GM12878 (cell line): ENCODE measurements at regions not wholly inside any gene's neighbourhood (a gene's known extent, or its start where the extent isn't known, plus 50 kb on each side); places are given as distances from the start of the nearest gene placed in this dataset.

Source experiments
- ATAC-seq: fragments of 200-7000 bp; cut with Tn5 transposase; 3 replicates; pipeline ENCODE4 v1.9.1; 2020; ENCODE audit warnings: mild to moderate bottlenecking, moderate library complexity
- BruUV-seq: library from RNA; stranded (reverse); fragments of 400-500 nt; replicated peaks from 2 replicates; lab custom pipeline; 2021; lab: Mats Ljungman, UMichigan
- CTCF ChIA-PET: fragments of 300-600 bp; sonication (Branson Sonifier 250); formaldehyde crosslinking; extraction: SDS; loops from one replicate; lab custom pipeline; 2021; ENCODE audit warnings: inconsistent platforms; lab: Yijun Ruan, JAX
- POLR2A ChIA-PET: fragments of 350-600 bp; formaldehyde crosslinking; extraction: SDS; loops from one replicate; lab custom pipeline; 2021; ENCODE audit warnings: inconsistent platforms; lab: Charles Lee
- RAD21 ChIA-PET: fragments of 300-600 bp; sonication (Branson Sonifier 250); formaldehyde crosslinking; loops from one replicate; lab custom pipeline; 2023; ENCODE audit warnings: antibody characterized with exemption; ENCODE audit not compliant: unreplicated experiment; lab: Charles Lee
- SMC1A ChIA-PET: fragments of 300-600 bp; sonication (Branson Sonifier 250); formaldehyde crosslinking; loops from one replicate; lab custom pipeline; 2023; ENCODE audit not compliant: unreplicated experiment, uncharacterized antibody; lab: Charles Lee
- DNase-seq: peaks from one replicate; pipeline ENCODE4 v3.0.0-alpha.2; 2011; ENCODE audit warnings: low read depth, low spot score
- FAIRE-seq: peaks from 3 replicates; lab custom pipeline; 2011; peaks lifted over from hg19 to GRCh38; lab: Jason Lieb, UNC
- H2AFZ ChIP-seq: 2 replicates; pipeline ENCODE4 v1.6.0; 2011; ENCODE audit warnings: low read depth, low read length, control low read depth; ENCODE audit not compliant: control insufficient read depth
- H3K27ac ChIP-seq: 2 replicates; pipeline ENCODE4 v1.5.1; 2011; ENCODE audit warnings: control low read depth; ENCODE audit not compliant: control insufficient read depth, insufficient read depth
- H3K27me3 ChIP-seq, 2 experiments: replicated peaks in 1 of 2; 2 replicates each; pipeline versions ENCODE4 v1.6.0 to v1.6.1; 2011; ENCODE audit warnings: low read length in 1 of 2; ENCODE audit not compliant: control insufficient read depth in 2 of 2, insufficient read depth in 2 of 2
- H3K36me3 ChIP-seq, 2 experiments: 2 replicates each; pipeline ENCODE4 v1.5.1; 2011; ENCODE audit warnings: low read length in 1 of 2; ENCODE audit not compliant: control insufficient read depth in 2 of 2, insufficient read depth in 2 of 2
- H3K4me1 ChIP-seq: 2 replicates; pipeline ENCODE4 v1.6.1; 2011; ENCODE audit warnings: mild to moderate bottlenecking, low read length, moderate library complexity, mixed read lengths; ENCODE audit not compliant: control insufficient read depth, insufficient read depth
- H3K4me2 ChIP-seq: 2 replicates; pipeline ENCODE4 v1.6.0; 2011; ENCODE audit warnings: control low read depth; ENCODE audit not compliant: control insufficient read depth, insufficient read depth
- H3K4me3 ChIP-seq: fragments of 200-600 bp; sonication (generic); 2 replicates; pipeline ENCODE4 v1.5.1; 2016
- H3K79me2 ChIP-seq: 2 replicates; pipeline ENCODE4 v1.6.0; 2011; ENCODE audit warnings: low read length; ENCODE audit not compliant: control insufficient read depth, insufficient read depth
- H3K9ac ChIP-seq: 2 replicates; pipeline ENCODE4 v1.8.0; 2011; ENCODE audit warnings: low read length, control low read depth, mixed read lengths; ENCODE audit not compliant: control insufficient read depth, insufficient read depth
- H3K9me3 ChIP-seq: replicated peaks from 3 replicates; pipeline ENCODE4 v1.5.1; 2011; ENCODE audit warnings: mild to moderate bottlenecking, low read length; ENCODE audit not compliant: control insufficient read depth, insufficient read depth
- H4K20me1 ChIP-seq: 2 replicates; pipeline ENCODE4 v1.6.0; 2011; ENCODE audit not compliant: control insufficient read depth, insufficient read depth
- ATF7 ChIP-seq: fragments of 450-650 bp; IDR thresholded peaks from 2 replicates; pipeline ENCODE4 v1.6.1; 2016; ENCODE audit warnings: low read depth, mild to moderate bottlenecking
- HCFC1 ChIP-seq: fragments of 150-350 bp; IDR thresholded peaks from 2 replicates; pipeline ENCODE4 v1.6.1; 2014; ENCODE audit warnings: low read length
- HDAC6 ChIP-seq: fragments of 200-600 bp; sonication (generic); IDR thresholded peaks from one replicate; pipeline ENCODE4 v1.8.0; 2017; ENCODE audit warnings: antibody characterized with exemption; ENCODE audit not compliant: unreplicated experiment
- HDGF ChIP-seq: fragments of 450-650 bp; IDR thresholded peaks from 2 replicates; pipeline ENCODE4 v1.6.1; 2016; ENCODE audit warnings: antibody characterized with exemption
- HSF1 ChIP-seq: fragments of 150-350 bp; IDR thresholded peaks from 2 replicates; pipeline ENCODE4 v1.6.1; 2014; ENCODE audit warnings: mild to moderate bottlenecking, low read depth, low read length
- IKZF2 ChIP-seq, 2 experiments: fragments of 450-650 bp; IDR thresholded peaks; 2 replicates each; pipeline ENCODE4 v1.6.1; 2017; ENCODE audit warnings: mild to moderate bottlenecking in 2 of 2, moderate library complexity in 2 of 2
- IRF4 ChIP-seq: IDR thresholded peaks from 2 replicates; pipeline ENCODE4 v1.6.1; 2011; ENCODE audit warnings: low read depth, low read length
- MAX ChIP-seq: IDR thresholded peaks from 2 replicates; pipeline ENCODE4 v1.6.1; 2012; ENCODE audit warnings: low read depth, low read length, improper control_type of control experiment
- POU2F2 ChIP-seq: IDR thresholded peaks from 3 replicates; pipeline ENCODE4 v1.6.1; 2011; ENCODE audit warnings: low read depth, mild to moderate bottlenecking, low read length, borderline replicate concordance
- REST ChIP-seq: IDR thresholded peaks from 2 replicates; pipeline ENCODE4 v1.6.1; 2012; ENCODE audit warnings: mild to moderate bottlenecking, low read depth, low read length
- RFX5 ChIP-seq: IDR thresholded peaks from 2 replicates; pipeline ENCODE4 v1.6.1; 2011; ENCODE audit warnings: low read depth, low read length, improper control_type of control experiment
- SMC3 ChIP-seq: IDR thresholded peaks from 2 replicates; pipeline ENCODE4 v1.6.1; 2011; ENCODE audit warnings: low read length, improper control_type of control experiment, borderline replicate concordance
- SP1 ChIP-seq: IDR thresholded peaks from one replicate; pipeline ENCODE4 v1.6.1; 2011; ENCODE audit warnings: low read depth, low read length
- WGBS: methylation state at CpG from one replicate; pipeline ENCODE4 v1.1.6; 2016; ENCODE audit warnings: low lambda C conversion rate; ENCODE audit not compliant: insufficient replicate concordance, insufficient coverage; ENCODE audit errors: missing lambda C conversion rate; 5-methylcytosine and 5-hydroxymethylcytosine counted together
- in situ Hi-C: fragments of 300-500 bp; cut with MboI; formaldehyde crosslinking; loops from 9 replicates; pipeline ENCODE4 v1.14.3; 2018; ENCODE audit warnings: mixed read lengths
- intact Hi-C: fragments of 100-400 bp; cut with micrococcal nuclease; formaldehyde crosslinking; loops from one replicate; pipeline ENCODE4 v1.14.2; 2022; ENCODE audit not compliant: unreplicated experiment

GRCh38 chr3:168273036-168273435 is 177.3 kb upstream of the GOLIM4 start:
- no peaks in the 10 kb centered on the region; the same call in 1 of the 2 replicates for H3K4me1 ChIP-seq
- in situ Hi-C loops = no loop called here
- no peak for DNase-seq
- H3K36me3 ChIP-seq = no peaks in the 10 kb centered on the region
- RAD21 ChIA-PET = no interaction called here
- intact Hi-C loops = no loop called here
- no peak overlapping the region for H3K9ac ChIP-seq
- no peaks in the 10 kb centered on the region for H3K79me2 ChIP-seq
- SMC1A ChIA-PET = interaction anchor here (0.9 to 1.7 kb wide), 3 partner anchors 11 to 62 kb away, joined by 3 to 5 read pairs (median 4); no protein-coding TSS in a partner anchor
- POLR2A ChIA-PET = no interaction called here
- H3K9me3 ChIP-seq = no peaks in the 10 kb centered on the region; the same call in 2 of the 3 replicates
- no peak for FAIRE-seq
- 92% methylated on average over 2 of the region's 2 CpGs for WGBS
- no peak for ATAC-seq
- H4K20me1 ChIP-seq = no peaks in the 10 kb centered on the region
- H3K27ac ChIP-seq = no peak overlapping the region
- no peak overlapping the region for H3K4me2 ChIP-seq
- CTCF ChIA-PET = no interaction called here
- TF ChIP-seq IRF4 = no peak
- no peak for TF ChIP-seq HSF1
- no peak for TF ChIP-seq HCFC1
- TF ChIP-seq SMC3 = no peak
- TF ChIP-seq HDAC6 = no peak
- no TSS peak for BruUV-seq
- H2AFZ ChIP-seq = no peak overlapping the region
- H3K27me3 ChIP-seq = no peaks in the 10 kb centered on the region
- H3K4me3 ChIP-seq = no peak overlapping the region

GRCh38 chr3:168272343-168272985 is 176.7 kb upstream of the GOLIM4 start:
- FAIRE-seq (no peak), DNase-seq (no peak), ATAC-seq (no peak)
- no TSS peak for BruUV-seq
- 31% methylated on average over 1 of the region's 1 CpG for WGBS
- Histone ChIP-seq H3K36me3 (no peaks in the 10 kb centered on the region), H3K4me2 (no peak overlapping the region), H4K20me1 (no peaks in the 10 kb centered on the region), H3K4me3 (no peak overlapping the region), H3K4me1 (no peaks in the 10 kb centered on the region; the same call in 1 of the 2 replicates), H3K27me3 (no peaks in the 10 kb centered on the region), H3K79me2 (no peaks in the 10 kb centered on the region), H3K9ac (no peak overlapping the region), H3K9me3 (no peaks in the 10 kb centered on the region; the same call in 2 of the 3 replicates), H3K27ac (no peak overlapping the region), H2AFZ (no peak overlapping the region)
- in situ Hi-C loops (no loop called here), intact Hi-C loops (no loop called here)
- POLR2A ChIA-PET = no interaction called here
- RAD21 ChIA-PET = no interaction called here
- SMC1A ChIA-PET = interaction anchor here (0.8 to 1.7 kb wide), 3 partner anchors 15 to 61 kb away, joined by 3 to 5 read pairs (median 3); no protein-coding TSS in a partner anchor
- CTCF ChIA-PET = no interaction called here
- TF ChIP-seq IKZF2 (IDR thresholded peaks at IDR 0.05) = no peak
- no peak for TF ChIP-seq SP1
- no peak for TF ChIP-seq RFX5
- no peak for TF ChIP-seq IRF4
- TF ChIP-seq ATF7 = no peak
- TF ChIP-seq HDGF = no peak
- TF ChIP-seq MAX = no peak
- TF ChIP-seq POU2F2 = no peak
- TF ChIP-seq REST = no peak
